ENCODE measurements at regions not wholly inside any gene's neighbourhood (a gene's known extent, or its start where the extent isn't known, plus 50 kb on each side); places are given as distances from the start of the nearest gene placed in this dataset.

GRCh38 chr7:153515359-153515758 is 536.8 kb upstream of the DPP6 start:
- in situ Hi-C loops (cut with MboI; ENCODE audit: low pct_ligation_motif_present in 1 of 4, low pct_unique_long_range_greater_than_20kb in 1 of 4, low sequenced_read_pairs in 3 of 4), result no loop called here
- H3K4me1 ChIP-seq, result no peaks in the 10 kb centered on the region
- intact Hi-C loops (cut with DNase I; ENCODE audit: low total_unique reads), result no loop called here
- no peaks in the 10 kb centered on the region for H3K27me3 ChIP-seq
- WGBS, 2 donors (ENCODE audit: low coverage in 1 of 2), result 79 to 86% methylated on average over 4 of the region's 4 CpGs
- no peak overlapping the region for H3K4me3 ChIP-seq
- TF ChIP-seq CTCF (IDR thresholded peaks at IDR 0.05) (no peak), POLR2AphosphoS5 (IDR thresholded peaks at IDR 0.05) (no peak), POLR2A (IDR thresholded peaks at IDR 0.05) (no peak), EP300 (IDR thresholded peaks at IDR 0.05; ENCODE audit: low read depth) (no peak)
- no peaks in the 10 kb centered on the region for H3K36me3 ChIP-seq
- no peak for DNase-seq
- no peak overlapping the region for H3K27ac ChIP-seq
- peaks cover 0 to 5% of the 10 kb centered on the region in 2 donors for H3K9me3 ChIP-seq

- Histone ChIP-seq H3K27me3 (no peaks in the 10 kb centered on the region), H3K27ac (no peak overlapping the region), H3K4me1 (no peaks in the 10 kb centered on the region), H3K36me3 (no peaks in the 10 kb centered on the region), H3K9me3 (peaks cover 0 to 5% of the 10 kb centered on the region in 2 donors), H3K4me3 (no peak overlapping the region)
- WGBS, 2 donors (ENCODE audit: low coverage in 1 of 2), result 79 to 86% methylated on average over 5 to 6 of the region's 6 CpGs
- no peak for DNase-seq
- TF ChIP-seq EP300 (IDR thresholded peaks at IDR 0.05; ENCODE audit: low read depth) (no peak), POLR2A (IDR thresholded peaks at IDR 0.05) (no peak), CTCF (IDR thresholded peaks at IDR 0.05) (no peak), POLR2AphosphoS5 (IDR thresholded peaks at IDR 0.05) (no peak)
- intact Hi-C loops (cut with DNase I; ENCODE audit: low total_unique reads) (no loop called here), in situ Hi-C loops (cut with MboI; ENCODE audit: low pct_ligation_motif_present in 1 of 4, low pct_unique_long_range_greater_than_20kb in 1 of 4, low sequenced_read_pairs in 3 of 4) (no loop called here)
Observed at GRCh38 chr7:153518201-153518984, 533.8 kb upstream of the DPP6 start.

- intact Hi-C loops (cut with DNase I; ENCODE audit: low total_unique reads), result no loop called here
- peaks cover 0 to 8% (median 0%) of the 10 kb centered on the region in 4 donors for H3K4me1 ChIP-seq
- 78 to 79% methylated on average over 5 of the region's 5 CpGs for WGBS, 2 donors (ENCODE audit: low coverage in 1 of 2)
Observed at GRCh38 chr7:153521370-153521769, 530.8 kb upstream of the DPP6 start.

GRCh38 chr7:153522261-153522660 is 529.9 kb upstream of the DPP6 start:
- no peak overlapping the region for H3K4me3 ChIP-seq
- no peaks in the 10 kb centered on the region for H3K36me3 ChIP-seq
- peak overlapping the region; percentile 63 to 81 (median 72) for H3K27ac ChIP-seq
- H3K27me3 ChIP-seq, result no peaks in the 10 kb centered on the region
- H3K9me3 ChIP-seq, result no peaks in the 10 kb centered on the region
- in situ Hi-C loops (cut with MboI; ENCODE audit: low pct_ligation_motif_present in 1 of 4, low pct_unique_long_range_greater_than_20kb in 1 of 4, low sequenced_read_pairs in 3 of 4) (no loop called here), intact Hi-C loops (cut with DNase I; ENCODE audit: low total_unique reads) (no loop called here)
- peaks cover 0 to 8% (median 0%) of the 10 kb centered on the region in 4 donors for H3K4me1 ChIP-seq
- TF ChIP-seq POLR2A (IDR thresholded peaks at IDR 0.05) (no peak), CTCF (IDR thresholded peaks at IDR 0.05) (no peak), POLR2AphosphoS5 (IDR thresholded peaks at IDR 0.05) (peak; percentile 60 to 89 (median 77)), EP300 (IDR thresholded peaks at IDR 0.05; ENCODE audit: low read depth) (peak; percentile 82)
- 48 to 55% methylated on average over 5 of the region's 5 CpGs for WGBS, 2 donors (ENCODE audit: low coverage in 1 of 2)
- DNase-seq, result peak; percentile 28

More at GRCh38 chr7:153521370-153521769, 530.8 kb upstream of the DPP6 start:
- TF ChIP-seq EP300 (IDR thresholded peaks at IDR 0.05; ENCODE audit: low read depth), result no peak
- TF ChIP-seq POLR2AphosphoS5 (IDR thresholded peaks at IDR 0.05), result no peak
- TF ChIP-seq POLR2A (IDR thresholded peaks at IDR 0.05), result no peak
- no peak for TF ChIP-seq CTCF (IDR thresholded peaks at IDR 0.05)
- H3K4me3 ChIP-seq, result no peak overlapping the region
- no peak for DNase-seq
- no peaks in the 10 kb centered on the region for H3K36me3 ChIP-seq
- H3K27ac ChIP-seq, result peak overlapping the region in 3 of 4 donors; percentile 48 to 77 (median 74)
- H3K27me3 ChIP-seq, result no peaks in the 10 kb centered on the region
- H3K9me3 ChIP-seq, result peaks cover 0 to 2% of the 10 kb centered on the region in 2 donors
- in situ Hi-C loops (cut with MboI; ENCODE audit: low pct_ligation_motif_present in 1 of 4, low pct_unique_long_range_greater_than_20kb in 1 of 4, low sequenced_read_pairs in 3 of 4), result no loop called here
